GM12878 (cell line): ENCODE measurements at regions not wholly inside any gene's neighbourhood (a gene's known extent, or its start where the extent isn't known, plus 50 kb on each side); places are given as distances from the start of the nearest gene placed in this dataset.

Experiments used
- MEF2B ChIP-seq: fragments of 450-650 bp; IDR thresholded peaks from 2 replicates; pipeline ENCODE4 v1.6.1; 2018; ENCODE audit warnings: mild to moderate bottlenecking, moderate library complexity; ENCODE audit not compliant: partially characterized antibody, poor library complexity, severe bottlenecking
- MYC ChIP-seq: IDR thresholded peaks from 2 replicates; pipeline ENCODE4 v1.6.1; 2011; ENCODE audit warnings: mild to moderate bottlenecking, low read length, moderate library complexity, inconsistent platforms; ENCODE audit not compliant: insufficient read depth, insufficient replicate concordance, insufficient read length, severe bottlenecking
- ZNF384 ChIP-seq: IDR thresholded peaks from 2 replicates; pipeline ENCODE4 v1.6.1; 2012; ENCODE audit warnings: low read depth, mild to moderate bottlenecking, low read length, improper control_type of control experiment, borderline replicate concordance
- TF ChIP-seq, protein P1 (sequence below): IDR thresholded peaks from 2 replicates; pipeline ENCODE4 v1.6.1; 2012; ENCODE audit warnings: low read depth, low read length, improper control_type of control experiment

GRCh38 chr4:100630341-100630740 lies 112.5 kb upstream of the EMCN start:
- TF ChIP-seq MYC (no peak), ZNF384 (no peak), MEF2B (no peak)
- TF ChIP-seq, protein P1, sequence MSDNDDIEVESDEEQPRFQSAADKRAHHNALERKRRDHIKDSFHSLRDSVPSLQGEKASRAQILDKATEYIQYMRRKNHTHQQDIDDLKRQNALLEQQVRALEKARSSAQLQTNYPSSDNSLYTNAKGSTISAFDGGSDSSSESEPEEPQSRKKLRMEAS = no peak
